ENCODE measurements at regions not wholly inside any gene's neighbourhood (a gene's known extent, or its start where the extent isn't known, plus 50 kb on each side); places are given as distances from the start of the nearest gene placed in this dataset.

GRCh38 chr9:79131824-79132377 lies 439.9 kb upstream of the TLE4 start:
- TF ChIP-seq EZH2 (IDR thresholded peaks at IDR 0.05; ENCODE audit: insufficient read depth, poor library complexity, severe bottlenecking) (no peak), EZH2phosphoT487 (IDR thresholded peaks at IDR 0.05; ENCODE audit: insufficient read depth, low read depth) (no peak)

Data from GM23248 (cell line).